ENCODE measurements at regions not wholly inside any gene's neighbourhood (a gene's known extent, or its start where the extent isn't known, plus 50 kb on each side); places are given as distances from the start of the nearest gene placed in this dataset.

GRCh38 chr2:14803994-14804393, 171.5 kb downstream of the LRATD1 start:
- TF ChIP-seq CTCF (IDR thresholded peaks at IDR 0.05; ENCODE audit: insufficient read depth, low read depth, low read length) (no peak), EZH2 (IDR thresholded peaks at IDR 0.05; ENCODE audit: insufficient read depth, low read length) (no peak)
